Tibial nerve (tissue), 4 donors: ENCODE measurements at regions not wholly inside any gene's neighbourhood (a gene's known extent, or its start where the extent isn't known, plus 50 kb on each side); places are given as distances from the start of the nearest gene placed in this dataset.

ENCODE experiments used
- EP300 ChIP-seq, 2 donors: sonication (generic); formaldehyde crosslinking; IDR thresholded peaks; one replicate each; pipeline ENCODE4 v1.6.1; 2017; ENCODE audit warnings: antibody characterized with exemption in 2 of 2, mild to moderate bottlenecking in 1 of 2
- POLR2A ChIP-seq, 2 donors: fragments of 450-650 bp; IDR thresholded peaks; one replicate each; pipeline ENCODE4 v1.6.1; 2017; ENCODE audit warnings: antibody characterized with exemption in 2 of 2, mild to moderate bottlenecking in 2 of 2, moderate library complexity in 2 of 2
- TF ChIP-seq, protein P1 (sequence below), 5 experiments: fragments of 200-600 bp in 3 of 5; fragments of 450-650 bp in 2 of 5; sonication (generic) in 3 of 5; IDR thresholded peaks; one replicate each; pipeline ENCODE4 v1.5.1; 2016 to 2019; ENCODE audit warnings: antibody characterized with exemption in 5 of 5, mild to moderate bottlenecking in 3 of 5, moderate library complexity in 2 of 5

DNA sequence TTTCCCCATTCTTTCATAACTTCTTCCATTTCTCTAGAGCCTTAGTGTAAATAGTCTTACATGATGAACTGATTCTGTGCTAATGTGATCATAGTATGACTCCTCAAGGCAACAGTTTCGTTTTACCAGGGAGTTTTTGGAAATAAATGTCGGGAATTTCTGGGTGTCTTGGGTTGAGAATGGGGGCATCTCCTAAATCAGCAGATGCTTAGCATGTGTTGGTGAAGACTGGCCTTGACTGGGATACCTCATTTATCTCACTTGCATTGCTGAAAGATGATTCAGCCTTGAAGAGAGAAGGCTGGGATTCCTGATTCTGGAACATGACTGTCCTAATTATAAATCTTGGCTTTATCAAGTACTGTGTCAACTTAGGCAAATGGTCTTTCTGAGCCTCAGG is 115.7 kb upstream of the C11orf87 start:
- no peak for TF ChIP-seq EP300 (IDR thresholded peaks at IDR 0.05)
- TF ChIP-seq POLR2A (IDR thresholded peaks at IDR 0.05), result no peak
- TF ChIP-seq, protein P1, sequence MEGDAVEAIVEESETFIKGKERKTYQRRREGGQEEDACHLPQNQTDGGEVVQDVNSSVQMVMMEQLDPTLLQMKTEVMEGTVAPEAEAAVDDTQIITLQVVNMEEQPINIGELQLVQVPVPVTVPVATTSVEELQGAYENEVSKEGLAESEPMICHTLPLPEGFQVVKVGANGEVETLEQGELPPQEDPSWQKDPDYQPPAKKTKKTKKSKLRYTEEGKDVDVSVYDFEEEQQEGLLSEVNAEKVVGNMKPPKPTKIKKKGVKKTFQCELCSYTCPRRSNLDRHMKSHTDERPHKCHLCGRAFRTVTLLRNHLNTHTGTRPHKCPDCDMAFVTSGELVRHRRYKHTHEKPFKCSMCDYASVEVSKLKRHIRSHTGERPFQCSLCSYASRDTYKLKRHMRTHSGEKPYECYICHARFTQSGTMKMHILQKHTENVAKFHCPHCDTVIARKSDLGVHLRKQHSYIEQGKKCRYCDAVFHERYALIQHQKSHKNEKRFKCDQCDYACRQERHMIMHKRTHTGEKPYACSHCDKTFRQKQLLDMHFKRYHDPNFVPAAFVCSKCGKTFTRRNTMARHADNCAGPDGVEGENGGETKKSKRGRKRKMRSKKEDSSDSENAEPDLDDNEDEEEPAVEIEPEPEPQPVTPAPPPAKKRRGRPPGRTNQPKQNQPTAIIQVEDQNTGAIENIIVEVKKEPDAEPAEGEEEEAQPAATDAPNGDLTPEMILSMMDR (IDR thresholded peaks at IDR 0.05), result no peak
